GM12873 (cell line): ENCODE measurements at regions not wholly inside any gene's neighbourhood (a gene's known extent, or its start where the extent isn't known, plus 50 kb on each side); places are given as distances from the start of the nearest gene placed in this dataset.

ENCODE experiments used
- CTCF ChIP-seq: IDR thresholded peaks from 2 replicates; pipeline ENCODE4 v1.5.1; 2012; ENCODE audit warnings: low read depth, mild to moderate bottlenecking, moderate library complexity, low read length, control low read depth; ENCODE audit not compliant: insufficient read depth; ENCODE audit errors: missing control alignments

GRCh38 chrX:43553257-43553656 lies 102.8 kb upstream of the MAOA start:
- TF ChIP-seq CTCF, result no peak

GRCh38 chrX:43556207-43556606 lies 99.9 kb upstream of the MAOA start:
- no peak for TF ChIP-seq CTCF

GRCh38 chrX:43557792-43558191 lies 98.3 kb upstream of the MAOA start:
- TF ChIP-seq CTCF, result peak; percentile 69

- TF ChIP-seq CTCF, result peak; percentile 52
These were observed 96.5 kb upstream of the MAOA start for GRCh38 chrX:43559644-43560043.

- TF ChIP-seq CTCF, result no peak
These were observed 95.7 kb upstream of the MAOA start for GRCh38 chrX:43560247-43560946.

- TF ChIP-seq CTCF, result no peak
These were observed 93.7 kb upstream of the MAOA start for GRCh38 chrX:43562372-43562771.

GRCh38 chrX:43564953-43565352 lies 91.1 kb upstream of the MAOA start:
- TF ChIP-seq CTCF, result no peak
